T-helper 1 cell treated with Interleukin-12 subunit alpha and Interleukin-12 subunit beta and Interleukin-4 antibody, amounts not matched to agents 30 ng/mL and 1 ng/mL, for 36 hours (primary cell): ENCODE measurements at regions not wholly inside any gene's neighbourhood (a gene's known extent, or its start where the extent isn't known, plus 50 kb on each side); places are given as distances from the start of the nearest gene placed in this dataset.
"Not testable (repeated sequence)": the region's sequence is repeated elsewhere in the genome, so short reads cannot be mapped to it uniquely, and the experiment has no call there.

Source experiments
- intact Hi-C: fragments of 100-400 bp; cut with micrococcal nuclease; formaldehyde crosslinking; loops from one replicate; pipeline ENCODE4 v1.15.1; 2024

DNA sequence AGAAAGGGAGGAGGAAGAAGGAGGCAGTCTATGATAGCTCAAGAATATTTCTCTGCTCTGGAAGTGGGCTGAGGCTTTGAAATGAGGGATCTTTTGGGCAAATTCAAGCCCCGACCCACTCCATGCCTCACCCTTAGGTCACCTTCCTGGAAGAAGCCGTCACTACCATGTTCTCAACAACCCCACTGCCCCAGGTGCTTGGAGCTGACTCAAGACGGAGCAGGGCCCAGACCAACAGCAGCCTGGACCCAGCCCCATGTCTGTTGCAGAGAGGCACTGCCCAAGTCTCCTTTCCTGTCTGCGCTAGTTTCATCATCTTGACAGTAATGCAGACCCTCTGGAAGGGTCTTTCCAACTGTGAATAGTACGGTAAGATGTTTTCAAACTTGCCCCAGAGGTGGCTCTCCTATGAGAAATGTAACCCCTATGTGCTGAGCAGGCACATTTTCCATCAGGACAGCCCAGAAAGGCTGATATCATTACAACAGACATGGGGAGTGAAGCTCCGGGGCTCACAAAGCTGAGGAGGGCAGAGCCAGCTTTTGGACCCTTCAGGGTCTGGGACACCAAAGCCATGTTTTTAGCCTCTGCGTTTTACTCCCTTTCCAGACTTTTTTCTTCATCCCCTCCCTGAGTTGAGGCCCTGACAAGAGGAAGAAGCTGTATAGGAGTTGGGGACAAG is 128.2 kb upstream of the LARP1 start:
- intact Hi-C loops, result no loop called here

DNA sequence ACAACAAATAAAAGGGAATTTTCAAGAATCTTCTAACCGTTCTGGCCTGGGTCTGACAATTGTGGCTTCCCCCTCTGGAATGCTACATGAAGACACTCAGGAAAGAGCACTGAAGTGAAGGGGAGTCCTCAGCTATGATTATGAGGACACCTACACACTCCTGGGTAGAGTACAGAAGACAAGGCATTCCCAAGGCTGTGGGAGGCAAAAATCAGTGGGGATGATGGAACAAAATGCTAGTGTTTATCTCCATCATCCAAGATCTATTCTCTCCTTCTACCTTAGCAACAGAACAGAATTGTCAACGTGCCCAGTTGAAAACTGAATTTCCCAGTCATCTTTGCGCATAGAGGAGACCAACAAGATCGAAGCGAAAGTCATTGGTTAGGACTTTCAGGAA is 130.1 kb upstream of the LARP1 start:
- intact Hi-C loops, result no loop called here

DNA sequence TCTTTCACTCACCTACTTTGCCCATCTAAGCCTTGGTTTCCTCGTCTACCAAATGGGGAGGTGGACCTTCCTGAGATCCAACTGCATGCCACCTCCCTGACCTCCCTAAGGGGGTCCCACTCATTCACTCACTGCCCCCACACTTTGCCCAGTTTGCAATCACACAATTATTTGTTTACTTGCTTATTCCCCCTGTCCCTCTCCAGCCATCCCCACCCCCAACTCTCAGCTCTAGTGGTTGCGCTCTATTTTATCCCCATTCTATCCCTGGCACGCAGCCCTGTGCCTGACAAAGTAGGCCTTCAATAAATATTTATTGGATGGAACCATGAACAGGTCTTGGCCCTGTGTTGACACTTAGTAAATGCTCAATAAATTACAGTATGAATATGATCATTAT is 130.8 kb upstream of the LARP1 start:
- intact Hi-C loops, result no loop called here

- intact Hi-C loops, result no loop called here
Observed at GRCh38 chr5:154620411-154620810, 134.8 kb upstream of the LARP1 start.

GRCh38 chr5:154618696-154619095 is 136.5 kb upstream of the LARP1 start:
- intact Hi-C loops, result no loop called here

DNA sequence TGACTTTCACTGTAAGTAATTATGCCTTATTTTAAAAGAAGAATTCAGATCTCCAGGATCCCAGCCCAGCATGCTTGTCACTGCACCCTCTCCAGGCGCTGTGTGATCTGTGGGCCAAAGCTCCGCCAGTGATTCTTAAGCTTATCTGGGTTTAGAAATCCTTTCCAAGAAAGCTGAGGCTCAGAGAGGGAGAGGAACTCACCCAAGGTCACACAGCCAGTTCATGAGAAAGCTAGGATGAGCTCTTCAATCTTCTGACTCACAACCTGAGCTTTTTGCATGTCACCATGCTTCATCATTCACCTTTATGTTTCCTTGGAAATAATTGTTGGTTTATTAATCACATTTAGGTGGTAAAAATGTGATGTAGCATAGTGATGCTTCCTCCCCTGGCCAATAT is 136.6 kb upstream of the HAND1 start:
- intact Hi-C loops, result no loop called here

- intact Hi-C loops, result no loop called here
Observed at GRCh38 chr5:154614125-154614524, 136.1 kb upstream of the HAND1 start.

DNA sequence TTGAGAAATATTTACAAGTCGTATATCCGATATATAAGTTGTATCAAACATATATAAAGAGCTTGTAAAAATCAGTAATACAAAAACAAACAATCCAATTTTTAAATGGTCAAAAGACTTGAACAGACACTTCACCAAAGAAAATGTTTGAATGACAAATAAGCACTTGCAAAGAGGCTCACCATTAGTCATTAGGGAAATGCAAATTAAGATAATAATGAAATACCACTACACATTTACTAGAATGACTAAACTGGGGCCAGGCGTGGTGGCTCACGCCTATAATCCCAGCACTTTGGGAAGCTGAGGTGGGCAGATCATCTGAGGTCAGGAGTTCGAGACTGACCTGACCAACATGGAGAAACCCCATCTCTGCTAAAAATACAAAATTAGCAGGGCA is 134.6 kb upstream of the HAND1 start:
- intact Hi-C loops, result no loop called here

DNA sequence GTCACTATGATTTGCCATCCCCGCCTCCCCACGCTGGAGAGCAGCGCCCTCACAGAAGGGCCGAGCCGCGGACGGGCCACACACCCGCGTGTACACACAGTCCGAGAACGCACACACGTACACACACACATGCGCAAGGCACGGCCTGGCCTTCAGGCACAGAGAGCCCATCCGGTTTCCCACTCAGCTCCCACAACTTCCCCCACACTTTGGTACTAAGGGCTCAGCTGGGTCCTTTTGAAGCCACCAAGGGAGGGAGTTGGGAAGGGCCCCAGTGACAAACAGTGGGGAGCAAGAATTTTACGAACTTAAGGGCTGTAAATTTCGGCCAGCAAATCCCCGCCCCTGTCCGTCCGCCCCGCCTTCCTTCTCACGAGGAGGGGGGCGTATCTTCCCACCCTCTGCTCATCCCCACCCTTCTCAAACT is 133.3 kb upstream of the HAND1 start:
- intact Hi-C loops, result no loop called here

- intact Hi-C loops, result loop anchor here (1.0 kb wide), 4 partner anchors 89 to 636 kb away; no protein-coding TSS in a partner anchor
Observed at GRCh38 chr5:154610321-154611154, 132.5 kb upstream of the HAND1 start.

GRCh38 chr5:154609251-154609650 is 131.2 kb upstream of the HAND1 start:
- intact Hi-C loops, result no loop called here

GRCh38 chr5:154608531-154609011 is 130.5 kb upstream of the HAND1 start:
- intact Hi-C loops, result no loop called here

GRCh38 chr5:154607746-154608145 is 129.7 kb upstream of the HAND1 start:
- intact Hi-C loops, result no loop called here

DNA sequence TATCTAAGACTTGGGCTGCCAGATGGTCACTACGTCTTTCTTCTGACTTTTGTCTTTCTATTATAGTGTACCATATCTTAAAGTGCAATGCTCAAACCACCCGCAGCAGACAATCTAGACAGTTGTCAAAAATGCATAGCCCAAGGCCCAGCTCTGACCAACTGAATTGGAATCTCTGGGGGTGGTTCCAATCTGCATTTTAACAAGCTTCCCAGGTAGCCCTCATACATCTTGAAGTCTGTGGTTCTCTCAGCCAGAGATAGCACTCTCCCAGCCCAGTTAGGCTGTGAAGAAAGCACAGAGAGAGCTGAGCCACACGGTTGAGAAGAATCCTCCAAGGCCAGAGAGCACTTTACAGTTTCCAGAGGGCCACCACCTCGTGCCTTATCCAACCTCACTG is 128.2 kb upstream of the HAND1 start:
- intact Hi-C loops, result no loop called here

- intact Hi-C loops, result no loop called here
Observed at GRCh38 chr5:154603953-154604679, 126.1 kb upstream of the HAND1 start.

DNA sequence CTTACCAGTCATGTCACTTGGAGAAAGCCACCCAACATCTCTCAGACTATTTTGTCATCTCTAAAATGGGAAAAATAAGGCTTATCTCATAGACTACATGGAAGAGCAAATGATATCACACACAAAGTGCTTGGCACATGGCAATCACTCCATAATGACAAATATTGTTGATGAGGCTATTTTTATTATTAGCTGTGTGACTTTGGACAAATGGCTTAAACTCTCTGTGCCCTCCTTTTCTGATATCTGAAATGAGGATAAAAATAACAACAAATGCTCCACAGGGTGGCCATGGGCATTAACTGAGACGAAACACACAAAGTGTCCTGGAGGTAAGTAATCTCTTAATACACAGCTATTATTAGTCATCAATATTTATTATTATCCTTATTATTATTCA is 125.5 kb upstream of the HAND1 start:
- intact Hi-C loops, result no loop called here

GRCh38 chr5:154603011-154603410 is 125.0 kb upstream of the HAND1 start:
- intact Hi-C loops, result no loop called here

DNA sequence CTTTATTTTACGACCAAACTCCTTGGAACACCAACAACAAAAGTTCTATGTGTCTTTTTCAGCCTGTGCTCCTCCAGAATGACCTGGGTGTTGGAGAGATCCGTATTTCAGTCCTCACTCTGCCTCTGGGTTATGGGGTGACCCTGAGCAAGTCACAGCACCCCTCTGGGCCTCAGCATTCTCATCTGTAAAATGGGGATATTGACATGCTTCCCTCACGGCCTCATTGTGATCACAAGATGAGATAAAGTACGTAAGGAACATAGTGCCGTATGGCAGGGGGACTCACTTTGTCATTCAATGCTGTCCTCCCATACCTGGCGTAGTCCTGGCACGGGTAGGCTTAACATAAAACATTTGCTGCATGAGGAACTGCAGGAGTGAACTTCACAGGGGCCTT is 123.0 kb upstream of the HAND1 start:
- intact Hi-C loops, result no loop called here

GRCh38 chr5:154598021-154598420 is 120.0 kb upstream of the HAND1 start:
- intact Hi-C loops, result no loop called here

DNA sequence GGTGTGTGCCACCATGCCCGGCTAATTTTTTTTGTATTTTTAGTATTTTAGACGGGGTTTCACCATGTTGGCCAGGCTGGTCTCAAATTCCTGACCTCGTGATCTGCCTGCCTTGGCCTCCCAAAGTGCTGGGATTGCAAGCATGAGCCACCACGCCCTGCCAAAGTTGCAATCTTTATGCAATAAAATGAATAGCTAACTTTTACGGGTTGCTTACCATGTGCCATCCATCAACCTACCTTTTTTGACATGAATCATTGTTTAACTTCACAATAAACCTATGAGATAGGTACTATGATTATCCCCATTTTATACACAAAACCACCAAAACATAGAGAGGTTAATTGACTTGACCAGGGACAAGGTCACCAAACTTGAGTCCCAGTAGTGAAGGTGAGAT is 118.8 kb upstream of the HAND1 start:
- intact Hi-C loops, result not testable (repeated sequence)

DNA sequence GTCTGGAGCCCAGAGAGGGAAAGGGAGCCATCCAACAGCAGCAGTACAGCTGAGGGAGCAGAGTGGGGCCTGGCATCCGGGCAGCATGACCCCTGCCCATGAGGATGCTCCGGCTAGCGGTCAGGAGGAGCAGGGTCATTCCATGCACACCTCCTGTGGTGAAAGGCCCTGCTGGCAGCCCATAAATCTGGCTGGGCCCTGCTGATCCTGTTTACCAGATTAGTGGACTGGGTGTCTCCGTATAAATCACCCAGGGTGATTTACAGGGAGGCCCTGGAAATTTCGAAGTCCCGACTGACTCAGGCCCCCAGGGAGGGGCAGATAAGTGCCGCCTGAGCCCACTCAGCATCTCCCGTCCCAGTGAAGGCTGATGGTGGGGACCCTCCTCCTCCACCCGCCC is 117.6 kb upstream of the HAND1 start:
- intact Hi-C loops, result no loop called here

GRCh38 chr5:154593796-154594195 is 115.8 kb upstream of the HAND1 start:
- intact Hi-C loops, result no loop called here
